ENCODE measurements at regions not wholly inside any gene's neighbourhood (a gene's known extent, or its start where the extent isn't known, plus 50 kb on each side); places are given as distances from the start of the nearest gene placed in this dataset.

GRCh38 chr2:42927334-42928160 lies 135.2 kb upstream of the HAAO start:
- TF ChIP-seq POLR2AphosphoS5 (IDR thresholded peaks at IDR 0.05; ENCODE audit: low read depth, low read length) (no peak), POLR2A (IDR thresholded peaks at IDR 0.05; ENCODE audit: low read depth, low read length) (no peak)
